CD14-positive monocyte (primary cell): ENCODE measurements at regions not wholly inside any gene's neighbourhood (a gene's known extent, or its start where the extent isn't known, plus 50 kb on each side); places are given as distances from the start of the nearest gene placed in this dataset.
"Not testable (repeated sequence)": the region's sequence is repeated elsewhere in the genome, so short reads cannot be mapped to it uniquely, and the experiment has no call there.

ENCODE experiments used
- DNase-seq, 3 donors: peaks; one replicate each; pipeline ENCODE4 v3.0.0-alpha.2; 2011 to 2022
- H2AFZ ChIP-seq: 2 replicates; pipeline ENCODE4 v1.6.0; 2012; ENCODE audit warnings: mild to moderate bottlenecking, low read depth, low read length, inconsistent platforms; ENCODE audit not compliant: insufficient read depth, poor library complexity, severe bottlenecking
- H3K27ac ChIP-seq, 2 donors: 1 replicate in 1 of 2; 2 replicates in 1 of 2; pipeline ENCODE4 v1.5.1; 2012 to 2013; ENCODE audit warnings: low read length in 2 of 2, control low read depth in 1 of 2, inconsistent platforms in 1 of 2, low read depth in 1 of 2, mild to moderate bottlenecking in 1 of 2
- H3K27me3 ChIP-seq, 2 donors: one replicate each; pipeline versions ENCODE4 v1.6.0 to v1.6.1; 2011 to 2013; ENCODE audit warnings: low read length in 2 of 2; ENCODE audit not compliant: control insufficient read depth in 2 of 2, insufficient read depth in 2 of 2
- H3K36me3 ChIP-seq, 2 donors: replicated peaks in 1 of 2; 1 replicate in 1 of 2; 2 replicates in 1 of 2; pipeline versions ENCODE4 v1.5.1 to v1.6.1; 2012 to 2013; ENCODE audit warnings: low read length in 2 of 2, control low read depth in 1 of 2, inconsistent platforms in 1 of 2, mild to moderate bottlenecking in 1 of 2; ENCODE audit not compliant: insufficient read depth in 2 of 2, control insufficient read depth in 1 of 2
- H3K4me1 ChIP-seq, 2 donors: 1 replicate in 1 of 2; 2 replicates in 1 of 2; pipeline versions ENCODE4 v1.5.1 to v1.6.1; 2012 to 2013; ENCODE audit warnings: low read length in 2 of 2, control low read depth in 1 of 2, inconsistent platforms in 1 of 2, mild to moderate bottlenecking in 1 of 2, moderate library complexity in 1 of 2; ENCODE audit not compliant: insufficient read depth in 2 of 2, control insufficient read depth in 1 of 2
- H3K4me2 ChIP-seq: replicated peaks from 2 replicates; pipeline ENCODE3; 2012; ENCODE audit warnings: low read length, moderate library complexity, mild to moderate bottlenecking; ENCODE audit not compliant: poor library complexity, severe bottlenecking; ENCODE audit errors: extremely low read depth
- H3K4me3 ChIP-seq, 3 experiments: fragments of 200-600 bp in 1 of 3; sonication (generic) in 1 of 3; replicated peaks in 1 of 3; 1 replicate in 2 of 3; 2 replicates in 1 of 3; pipeline ENCODE4 v1.5.1; 2011 to 2013; ENCODE audit warnings: low read length in 3 of 3, mild to moderate bottlenecking in 3 of 3, control low read depth in 2 of 3, low read depth in 2 of 3, inconsistent platforms in 1 of 3, moderate library complexity in 1 of 3
- H3K79me2 ChIP-seq: 2 replicates; pipeline ENCODE4 v1.6.0; 2012; ENCODE audit warnings: mild to moderate bottlenecking, control low read depth, inconsistent platforms, low read length, moderate library complexity; ENCODE audit not compliant: insufficient read depth
- H3K9ac ChIP-seq: 2 replicates; pipeline ENCODE4 v1.6.0; 2017; ENCODE audit warnings: low read length, mild to moderate bottlenecking; ENCODE audit not compliant: insufficient read depth, poor library complexity, severe bottlenecking
- H3K9me3 ChIP-seq, 2 donors: replicated peaks in 1 of 2; 1 replicate in 1 of 2; 2 replicates in 1 of 2; pipeline versions ENCODE4 v1.5.1 to v1.6.1; 2012 to 2013; ENCODE audit warnings: low read length in 2 of 2, control low read depth in 1 of 2; ENCODE audit not compliant: control insufficient read depth in 1 of 2, insufficient read depth in 1 of 2
- H4K20me1 ChIP-seq: 2 replicates; pipeline ENCODE4 v1.6.0; 2012; ENCODE audit warnings: mild to moderate bottlenecking, low read length, control low read depth, moderate library complexity; ENCODE audit not compliant: insufficient read depth
- H3K27ac Mint-ChIP-seq, 7 donors: one replicate each; pipeline ENCODE4 v1.8.0; 2020; ENCODE audit warnings: mild to moderate bottlenecking in 7 of 7, mixed read lengths in 7 of 7, moderate library complexity in 6 of 7, inconsistent platforms in 2 of 7
- H3K27me3 Mint-ChIP-seq, 3 donors: one replicate each; pipeline ENCODE4 v1.8.0; 2021 to 2022; ENCODE audit warnings: low read depth in 3 of 3, mild to moderate bottlenecking in 3 of 3, mixed read lengths in 3 of 3, moderate library complexity in 3 of 3, inconsistent platforms in 1 of 3
- H3K36me3 Mint-ChIP-seq, 2 donors: one replicate each; pipeline ENCODE4 v1.8.0; 2020; ENCODE audit warnings: mixed read lengths in 2 of 2, inconsistent platforms in 1 of 2, mild to moderate bottlenecking in 1 of 2
- H3K4me1 Mint-ChIP-seq: one replicate; pipeline ENCODE4 v1.8.0; 2020; ENCODE audit warnings: mild to moderate bottlenecking, mixed read lengths
- H3K4me3 Mint-ChIP-seq, 2 donors: one replicate each; pipeline ENCODE4 v1.8.0; 2020; ENCODE audit warnings: mild to moderate bottlenecking in 2 of 2, mixed read lengths in 2 of 2, moderate library complexity in 1 of 2
- H3K9me3 Mint-ChIP-seq, 7 donors: one replicate each; pipeline ENCODE4 v1.8.0; 2020 to 2022; ENCODE audit warnings: mixed read lengths in 7 of 7, mild to moderate bottlenecking in 6 of 7, moderate library complexity in 6 of 7, inconsistent platforms in 2 of 7
- CTCF ChIP-seq: fragments of 200-600 bp; IDR thresholded peaks from one replicate; pipeline ENCODE4 v1.8.0; 2022; ENCODE audit warnings: antibody characterized with exemption, mild to moderate bottlenecking
- WGBS: methylation state at CpG from one replicate; pipeline ENCODE4 v1.1.5; 2013; ENCODE audit warnings: missing lambda C conversion rate; ENCODE audit not compliant: insufficient coverage; 5-methylcytosine and 5-hydroxymethylcytosine counted together
- intact Hi-C, 2 donors: fragments of 100-400 bp; cut with micrococcal nuclease; formaldehyde crosslinking; loops; one replicate each; pipeline versions ENCODE4 v1.15.0 to v1.15.1; 2023

DNA sequence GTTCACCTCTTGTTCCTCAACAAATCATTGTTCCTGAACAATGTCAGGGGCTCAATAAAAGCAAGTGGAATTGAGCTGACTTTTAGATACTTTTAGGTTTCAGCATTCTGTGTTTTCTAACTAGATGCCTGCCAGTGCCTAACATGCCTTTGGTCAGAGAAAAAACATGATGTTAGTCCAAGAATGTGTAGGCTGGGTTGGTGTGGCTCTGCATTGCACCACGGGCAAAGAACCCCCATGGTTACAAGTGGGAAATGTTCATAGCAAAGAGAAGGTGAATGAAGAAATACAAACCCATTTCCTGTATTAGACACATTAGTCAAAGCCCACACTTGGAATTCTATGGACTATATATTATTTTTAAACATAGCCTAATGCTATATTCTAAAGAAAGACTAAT lies 193.3 kb downstream of the TMEM200A start:
- peaks cover 0 to 1% (median under 1%) of the 10 kb centered on the region in 3 donors for H3K27me3 Mint-ChIP-seq
- H3K4me3 ChIP-seq: no peak overlapping the region
- no peaks in the 10 kb centered on the region for H3K9me3 ChIP-seq
- no peak for TF ChIP-seq CTCF
- peaks cover 0 to 9% (median 2%) of the 10 kb centered on the region in 7 donors for H3K9me3 Mint-ChIP-seq
- no peak overlapping the region for H3K27ac Mint-ChIP-seq
- H3K4me1 Mint-ChIP-seq: no peaks in the 10 kb centered on the region
- H3K4me1 ChIP-seq: no peaks in the 10 kb centered on the region
- no CpG with 5 or more reads among the region's 1 CpG for WGBS
- no peak overlapping the region for H2AFZ ChIP-seq
- H3K4me2 ChIP-seq: no peak overlapping the region
- DNase-seq: no peak
- H3K9ac ChIP-seq: no peak overlapping the region
- H3K4me3 Mint-ChIP-seq: no peak overlapping the region
- no peaks in the 10 kb centered on the region for H4K20me1 ChIP-seq
- H3K27me3 ChIP-seq: no peaks in the 10 kb centered on the region
- intact Hi-C loops: no loop called here
- H3K79me2 ChIP-seq: no peaks in the 10 kb centered on the region
- H3K36me3 ChIP-seq: no peaks in the 10 kb centered on the region
- no peaks in the 10 kb centered on the region for H3K36me3 Mint-ChIP-seq
- no peak overlapping the region for H3K27ac ChIP-seq

DNA sequence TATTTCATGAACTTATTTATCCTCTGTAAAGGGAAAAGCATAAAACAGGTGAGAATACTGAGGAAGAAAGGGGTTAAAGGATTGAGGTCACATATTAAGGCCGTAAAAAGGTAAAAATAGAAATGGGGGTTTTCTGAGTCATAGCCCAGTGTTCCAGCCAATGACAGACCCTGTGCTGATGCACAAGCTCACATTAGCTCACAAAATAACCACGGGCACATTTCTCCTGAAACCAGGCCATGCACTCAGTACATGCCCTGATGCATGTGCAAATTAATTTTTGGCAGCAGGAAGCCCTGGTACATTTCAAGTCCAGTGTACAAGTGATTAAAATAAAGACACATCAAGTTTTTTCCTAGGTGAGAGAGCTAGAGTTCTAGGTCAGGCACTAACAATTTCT lies 194.4 kb downstream of the TMEM200A start:
- Mint-ChIP-seq H3K4me1 (no peaks in the 10 kb centered on the region), H3K9me3 (peaks cover 0 to 6% (median 2%) of the 10 kb centered on the region in 7 donors), H3K4me3 (no peak overlapping the region), H3K36me3 (no peaks in the 10 kb centered on the region), H3K27me3 (peaks cover 0 to 1% (median 0%) of the 10 kb centered on the region in 3 donors), H3K27ac (no peak overlapping the region)
- Histone ChIP-seq H3K27ac (no peak overlapping the region), H3K79me2 (no peaks in the 10 kb centered on the region), H3K27me3 (no peaks in the 10 kb centered on the region), H3K36me3 (no peaks in the 10 kb centered on the region), H3K4me1 (no peaks in the 10 kb centered on the region), H4K20me1 (no peaks in the 10 kb centered on the region), H3K9me3 (no peaks in the 10 kb centered on the region), H3K4me3 (no peak overlapping the region), H2AFZ (no peak overlapping the region), H3K4me2 (no peak overlapping the region), H3K9ac (no peak overlapping the region)
- DNase-seq: no peak
- WGBS: no CpG with 5 or more reads among the region's 2 CpGs
- TF ChIP-seq CTCF: no peak
- intact Hi-C loops: no loop called here

DNA sequence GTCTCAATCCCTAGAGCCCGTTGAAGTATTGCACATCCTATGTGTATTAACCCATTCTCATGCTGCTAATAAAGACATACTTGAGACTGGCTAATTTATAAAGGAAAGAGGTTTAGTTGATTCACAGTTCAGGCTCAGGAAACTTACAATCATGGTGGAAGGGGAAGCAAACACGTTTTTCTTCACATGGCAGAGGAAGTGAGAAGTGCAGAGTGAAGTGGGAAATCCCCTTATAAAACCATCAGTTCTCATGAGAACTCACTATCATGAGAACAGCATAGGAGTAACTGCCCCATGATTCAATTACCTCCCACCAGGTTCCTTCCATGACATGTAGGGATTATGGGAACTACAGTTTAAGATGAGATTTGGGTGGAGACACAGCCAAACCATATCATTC lies 195.3 kb downstream of the TMEM200A start:
- H3K9me3 ChIP-seq, H3K36me3 Mint-ChIP-seq, H4K20me1 ChIP-seq, DNase-seq, H3K27me3 Mint-ChIP-seq, H3K9ac ChIP-seq, H3K4me1 ChIP-seq, H2AFZ ChIP-seq, H3K27ac Mint-ChIP-seq, H3K36me3 ChIP-seq, H3K4me3 Mint-ChIP-seq, H3K4me3 ChIP-seq, intact Hi-C loops, H3K4me2 ChIP-seq, H3K27ac ChIP-seq, H3K79me2 ChIP-seq, H3K9me3 Mint-ChIP-seq, H3K27me3 ChIP-seq, H3K4me1 Mint-ChIP-seq: not testable (repeated sequence)
- no CpG with 5 or more reads among the region's 2 CpGs for WGBS
